Gastrocnemius medialis (tissue), 4 donors: ENCODE measurements at regions not wholly inside any gene's neighbourhood (a gene's known extent, or its start where the extent isn't known, plus 50 kb on each side); places are given as distances from the start of the nearest gene placed in this dataset.

Experiments
- ATAC-seq, 2 donors: fragments of 150-250 bp; one replicate each; pipeline ENCODE4 v1.9.1; 2016
- DNase-seq, 2 donors: peaks; one replicate each; pipeline ENCODE4 v3.0.0-alpha.2; 2019
- H3K27ac ChIP-seq, 4 donors: fragments of 200-600 bp; sonication (generic); 1 replicate in 1 of 4; 2 replicates in 3 of 4; pipeline ENCODE4 v1.5.1; 2016 to 2018; ENCODE audit warnings: mild to moderate bottlenecking in 2 of 4, moderate library complexity in 1 of 4
- H3K27me3 ChIP-seq, 3 donors: fragments of 200-600 bp; sonication (generic) in 2 of 3; 1 replicate in 1 of 3; 2 replicates in 2 of 3; pipeline versions ENCODE4 v1.5.1 to v1.6.0; 2016 to 2019; ENCODE audit warnings: mild to moderate bottlenecking in 1 of 3, moderate library complexity in 1 of 3
- H3K36me3 ChIP-seq, 2 donors: fragments of 200-600 bp; sonication (generic) in 1 of 2; one replicate each; pipeline ENCODE4 v1.5.1; 2017 to 2018
- H3K4me1 ChIP-seq, 2 donors: fragments of 200-600 bp; sonication (generic) in 1 of 2; one replicate each; pipeline ENCODE4 v1.5.1; 2016 to 2017; ENCODE audit warnings: mild to moderate bottlenecking in 2 of 2
- H3K4me3 ChIP-seq, 4 donors: fragments of 200-600 bp; sonication (generic) in 3 of 4; 1 replicate in 1 of 4; 2 replicates in 3 of 4; pipeline ENCODE4 v1.5.1; 2016 to 2019; ENCODE audit warnings: mild to moderate bottlenecking in 2 of 4
- H3K9me3 ChIP-seq, 3 donors: fragments of 200-600 bp; sonication (generic) in 2 of 3; 1 replicate in 1 of 3; 2 replicates in 2 of 3; pipeline ENCODE4 v1.5.1; 2016 to 2019
- CTCF ChIP-seq, 5 experiments: fragments of 450-650 bp in 3 of 5; fragments of 200-600 bp in 2 of 5; sonication (generic) in 2 of 5; IDR thresholded peaks in 4 of 5; conservative IDR thresholded peaks in 1 of 5; 1 replicate in 4 of 5; 2 replicates in 1 of 5; pipeline ENCODE4 v1.5.1; 2016 to 2019; ENCODE audit warnings: antibody characterized with exemption in 5 of 5, mild to moderate bottlenecking in 3 of 5, moderate library complexity in 3 of 5
- POLR2A ChIP-seq, 2 donors: fragments of 450-650 bp; IDR thresholded peaks; one replicate each; pipeline ENCODE4 v1.6.1; 2017; ENCODE audit warnings: antibody characterized with exemption in 2 of 2, mild to moderate bottlenecking in 2 of 2, moderate library complexity in 2 of 2
- in situ Hi-C, 4 donors: fragments of 200-750 bp; cut with MboI; loops; one replicate each; pipeline versions ENCODE4 v1.15.0 to v1.8.0; 2017; ENCODE audit warnings: low sequenced_read_pairs in 4 of 4
- intact Hi-C: fragments of 100-400 bp; cut with DNase I; formaldehyde crosslinking; loops from one replicate; pipeline ENCODE4 v1.15.1; 2023; ENCODE audit warnings: low total_unique reads

- TF ChIP-seq CTCF (IDR thresholded peaks at IDR 0.05 in 4 of 5, conservative IDR thresholded peaks at IDR 0.05 in 1 of 5) (no peak), POLR2A (IDR thresholded peaks at IDR 0.05) (no peak)
- DNase-seq, result no peak
- H3K36me3 ChIP-seq, result no peaks in the 10 kb centered on the region
- H3K9me3 ChIP-seq, result no peaks in the 10 kb centered on the region
- H3K27me3 ChIP-seq, result no peaks in the 10 kb centered on the region
- ATAC-seq, result no peak
- no peak overlapping the region for H3K4me3 ChIP-seq
- no peak overlapping the region for H3K27ac ChIP-seq
- intact Hi-C loops, result no loop called here
- H3K4me1 ChIP-seq, result no peaks in the 10 kb centered on the region
- in situ Hi-C loops, result no loop called here
Observed at GRCh38 chr13:106375085-106375484, 160.4 kb downstream of the EFNB2 start.

GRCh38 chr13:106374631-106375030 is 160.8 kb downstream of the EFNB2 start:
- H3K27me3 ChIP-seq, result no peaks in the 10 kb centered on the region
- H3K4me1 ChIP-seq, result no peaks in the 10 kb centered on the region
- DNase-seq, result no peak
- no peaks in the 10 kb centered on the region for H3K36me3 ChIP-seq
- TF ChIP-seq POLR2A (IDR thresholded peaks at IDR 0.05) (no peak), CTCF (IDR thresholded peaks at IDR 0.05 in 4 of 5, conservative IDR thresholded peaks at IDR 0.05 in 1 of 5) (no peak)
- ATAC-seq, result no peak
- no peak overlapping the region for H3K4me3 ChIP-seq
- intact Hi-C loops (no loop called here), in situ Hi-C loops (no loop called here)
- H3K27ac ChIP-seq, result no peak overlapping the region
- no peaks in the 10 kb centered on the region for H3K9me3 ChIP-seq

- in situ Hi-C loops, result no loop called here
- ATAC-seq (no peak), DNase-seq (no peak)
- Histone ChIP-seq H3K36me3 (no peaks in the 10 kb centered on the region), H3K27me3 (peaks cover 0 to 4% (median 0%) of the 10 kb centered on the region in 3 donors), H3K4me1 (no peaks in the 10 kb centered on the region), H3K4me3 (no peak overlapping the region), H3K27ac (no peak overlapping the region), H3K9me3 (no peaks in the 10 kb centered on the region)
- intact Hi-C loops, result no loop called here
- no peak for TF ChIP-seq POLR2A (IDR thresholded peaks at IDR 0.05)
- TF ChIP-seq CTCF (IDR thresholded peaks at IDR 0.05 in 4 of 5, conservative IDR thresholded peaks at IDR 0.05 in 1 of 5), result no peak
Observed at GRCh38 chr13:106373989-106374572, 161.4 kb downstream of the EFNB2 start.

- no peak overlapping the region for H3K27ac ChIP-seq
- no peak for TF ChIP-seq CTCF (IDR thresholded peaks at IDR 0.05 in 4 of 5, conservative IDR thresholded peaks at IDR 0.05 in 1 of 5)
- no peak for TF ChIP-seq POLR2A (IDR thresholded peaks at IDR 0.05)
- in situ Hi-C loops (no loop called here), intact Hi-C loops (no loop called here)
- H3K4me1 ChIP-seq, result no peaks in the 10 kb centered on the region
- no peak overlapping the region for H3K4me3 ChIP-seq
- no peaks in the 10 kb centered on the region for H3K36me3 ChIP-seq
- H3K27me3 ChIP-seq, result peaks cover 0 to 4% (median 0%) of the 10 kb centered on the region in 3 donors
- no peaks in the 10 kb centered on the region for H3K9me3 ChIP-seq
- ATAC-seq (no peak), DNase-seq (no peak)
Observed at GRCh38 chr13:106373304-106373988, 162.0 kb downstream of the EFNB2 start.
